ENCODE measurements at regions not wholly inside any gene's neighbourhood (a gene's known extent, or its start where the extent isn't known, plus 50 kb on each side); places are given as distances from the start of the nearest gene placed in this dataset.

DNA sequence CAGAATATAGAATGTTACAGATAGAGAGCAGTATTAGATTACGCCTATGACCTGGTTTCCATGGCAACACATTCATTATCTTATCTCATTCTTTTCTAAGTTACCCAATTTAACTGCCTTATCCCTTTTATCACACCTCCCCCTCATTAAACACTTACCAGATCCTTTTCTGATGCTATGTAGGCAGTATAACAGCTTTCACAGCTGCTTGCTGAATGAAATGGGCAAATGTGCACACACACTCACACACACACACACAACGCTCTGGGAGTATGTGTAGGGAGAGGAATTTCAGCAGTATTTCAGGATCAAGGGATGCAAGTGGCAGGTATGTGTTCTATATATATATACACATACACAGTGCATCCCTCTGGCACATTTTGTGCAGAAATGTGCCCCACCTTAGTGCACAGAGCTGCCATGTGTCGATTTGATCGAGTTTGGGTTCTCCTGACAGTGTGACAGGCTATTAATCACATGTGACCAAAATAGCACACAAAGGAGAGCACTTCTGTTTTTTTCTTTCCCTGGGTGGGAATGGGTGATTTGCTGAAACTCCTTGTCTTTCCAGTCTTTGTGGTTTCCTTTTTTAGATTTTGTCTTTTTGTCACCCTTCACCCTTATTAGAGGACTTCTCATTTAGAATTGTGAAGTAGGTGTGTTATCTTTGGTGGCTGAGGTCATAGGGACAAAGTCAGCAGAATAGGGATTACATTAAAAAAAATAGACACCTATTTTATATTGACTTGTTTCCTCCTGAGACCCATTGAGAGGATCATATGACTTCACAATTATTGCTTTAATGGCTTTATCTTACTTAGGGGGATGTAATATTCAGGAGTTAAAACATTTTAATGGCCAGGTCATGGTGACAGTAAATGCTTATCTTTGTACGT lies 553.7 kb downstream of the PDCD6IP start (continued):
- no peak for TF ChIP-seq ZNF425 (CRISPR knock-in tag; conservative IDR thresholded peaks at IDR 0.05)
- TF ChIP-seq ZNF219 (CRISPR knock-in tag; IDR thresholded peaks at IDR 0.05; ENCODE audit: borderline replicate concordance) = no peak
- TF ChIP-seq, protein P1, sequence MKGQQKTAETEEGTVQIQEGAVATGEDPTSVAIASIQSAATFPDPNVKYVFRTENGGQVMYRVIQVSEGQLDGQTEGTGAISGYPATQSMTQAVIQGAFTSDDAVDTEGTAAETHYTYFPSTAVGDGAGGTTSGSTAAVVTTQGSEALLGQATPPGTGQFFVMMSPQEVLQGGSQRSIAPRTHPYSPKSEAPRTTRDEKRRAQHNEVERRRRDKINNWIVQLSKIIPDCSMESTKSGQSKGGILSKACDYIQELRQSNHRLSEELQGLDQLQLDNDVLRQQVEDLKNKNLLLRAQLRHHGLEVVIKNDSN (CRISPR knock-in tag; IDR thresholded peaks at IDR 0.05) = no peak
- TF ChIP-seq EMX1 (CRISPR knock-in tag; IDR thresholded peaks at IDR 0.05) = no peak
- no peak for TF ChIP-seq CDX4 (CRISPR knock-in tag; IDR thresholded peaks at IDR 0.05; ENCODE audit: borderline replicate concordance)
- no peak for TF ChIP-seq RORB (CRISPR knock-in tag; IDR thresholded peaks at IDR 0.05)

- CTCF ChIA-PET = no interaction called here
These were observed 554.4 kb downstream of the PDCD6IP start for GRCh38 chr3:34352778-34353331.

DNA sequence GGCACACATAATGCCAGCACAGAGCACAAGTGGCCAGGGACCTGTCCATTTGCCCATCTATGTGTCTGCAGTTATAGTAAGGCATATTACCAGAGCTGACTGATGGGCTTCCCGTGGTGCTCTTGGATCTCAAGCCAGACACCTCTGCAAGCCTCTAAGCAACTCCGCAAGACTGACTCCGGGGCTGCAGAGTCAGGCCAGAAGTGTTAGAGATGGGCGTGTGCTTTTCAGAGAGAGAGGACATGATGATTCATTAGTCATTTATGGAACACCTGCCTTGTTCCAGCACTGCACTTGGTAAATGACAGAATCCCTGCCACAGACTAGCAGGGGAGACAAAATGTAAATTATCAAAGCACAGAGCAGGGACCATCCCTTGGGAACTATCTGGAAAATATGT lies 559.0 kb downstream of the PDCD6IP start:
- H3K4me1 Mint-ChIP-seq = 0 out of 2 replicates have a peak, but pooled peaks cover 3% of the 10 kb centered on the region
- no peaks in the 10 kb centered on the region for H3K36me3 Mint-ChIP-seq
- DNase-seq (ENCODE audit: low spot score) (no peak), ATAC-seq (no peak)
- H3K27ac Mint-ChIP-seq = no peak overlapping the region
- H3K27me3 Mint-ChIP-seq (ENCODE audit: low read depth) = no peaks in the 10 kb centered on the region; the same call in 1 of the 2 replicates
- no peaks in the 10 kb centered on the region for H3K9me3 Mint-ChIP-seq
- CTCF ChIA-PET = no interaction called here
- H3K4me3 Mint-ChIP-seq = no peak overlapping the region
- POLR2A ChIA-PET = no interaction called here
- TF ChIP-seq CREM (CRISPR knock-in tag; IDR thresholded peaks at IDR 0.05) (no peak), CBFB (CRISPR knock-in tag; IDR thresholded peaks at IDR 0.05; ENCODE audit: low read depth) (no peak), ZNF671 (CRISPR knock-in tag; IDR thresholded peaks at IDR 0.05) (no peak), RORB (CRISPR knock-in tag; IDR thresholded peaks at IDR 0.05) (no peak), ETV6 (CRISPR knock-in tag; IDR thresholded peaks at IDR 0.05) (no peak), ZNF423 (CRISPR knock-in tag; IDR thresholded peaks at IDR 0.05) (no peak), PRRX2 (CRISPR knock-in tag; IDR thresholded peaks at IDR 0.05) (no peak), RELA (CRISPR knock-in tag; IDR thresholded peaks at IDR 0.05; ENCODE audit: borderline replicate concordance) (no peak), JAZF1 (CRISPR knock-in tag; IDR thresholded peaks at IDR 0.05) (no peak), ELF4 (CRISPR knock-in tag; IDR thresholded peaks at IDR 0.05; ENCODE audit: low read depth) (no peak), PRDM15 (CRISPR knock-in tag; IDR thresholded peaks at IDR 0.05) (no peak)
- TF ChIP-seq, protein P2, sequence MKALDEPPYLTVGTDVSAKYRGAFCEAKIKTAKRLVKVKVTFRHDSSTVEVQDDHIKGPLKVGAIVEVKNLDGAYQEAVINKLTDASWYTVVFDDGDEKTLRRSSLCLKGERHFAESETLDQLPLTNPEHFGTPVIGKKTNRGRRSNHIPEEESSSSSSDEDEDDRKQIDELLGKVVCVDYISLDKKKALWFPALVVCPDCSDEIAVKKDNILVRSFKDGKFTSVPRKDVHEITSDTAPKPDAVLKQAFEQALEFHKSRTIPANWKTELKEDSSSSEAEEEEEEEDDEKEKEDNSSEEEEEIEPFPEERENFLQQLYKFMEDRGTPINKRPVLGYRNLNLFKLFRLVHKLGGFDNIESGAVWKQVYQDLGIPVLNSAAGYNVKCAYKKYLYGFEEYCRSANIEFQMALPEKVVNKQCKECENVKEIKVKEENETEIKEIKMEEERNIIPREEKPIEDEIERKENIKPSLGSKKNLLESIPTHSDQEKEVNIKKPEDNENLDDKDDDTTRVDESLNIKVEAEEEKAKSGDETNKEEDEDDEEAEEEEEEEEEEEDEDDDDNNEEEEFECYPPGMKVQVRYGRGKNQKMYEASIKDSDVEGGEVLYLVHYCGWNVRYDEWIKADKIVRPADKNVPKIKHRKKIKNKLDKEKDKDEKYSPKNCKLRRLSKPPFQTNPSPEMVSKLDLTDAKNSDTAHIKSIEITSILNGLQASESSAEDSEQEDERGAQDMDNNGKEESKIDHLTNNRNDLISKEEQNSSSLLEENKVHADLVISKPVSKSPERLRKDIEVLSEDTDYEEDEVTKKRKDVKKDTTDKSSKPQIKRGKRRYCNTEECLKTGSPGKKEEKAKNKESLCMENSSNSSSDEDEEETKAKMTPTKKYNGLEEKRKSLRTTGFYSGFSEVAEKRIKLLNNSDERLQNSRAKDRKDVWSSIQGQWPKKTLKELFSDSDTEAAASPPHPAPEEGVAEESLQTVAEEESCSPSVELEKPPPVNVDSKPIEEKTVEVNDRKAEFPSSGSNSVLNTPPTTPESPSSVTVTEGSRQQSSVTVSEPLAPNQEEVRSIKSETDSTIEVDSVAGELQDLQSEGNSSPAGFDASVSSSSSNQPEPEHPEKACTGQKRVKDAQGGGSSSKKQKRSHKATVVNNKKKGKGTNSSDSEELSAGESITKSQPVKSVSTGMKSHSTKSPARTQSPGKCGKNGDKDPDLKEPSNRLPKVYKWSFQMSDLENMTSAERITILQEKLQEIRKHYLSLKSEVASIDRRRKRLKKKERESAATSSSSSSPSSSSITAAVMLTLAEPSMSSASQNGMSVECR (CRISPR knock-in tag; IDR thresholded peaks at IDR 0.05; ENCODE audit: borderline replicate concordance) = no peak
- TF ChIP-seq, protein P3, sequence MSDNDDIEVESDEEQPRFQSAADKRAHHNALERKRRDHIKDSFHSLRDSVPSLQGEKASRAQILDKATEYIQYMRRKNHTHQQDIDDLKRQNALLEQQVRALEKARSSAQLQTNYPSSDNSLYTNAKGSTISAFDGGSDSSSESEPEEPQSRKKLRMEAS (CRISPR knock-in tag; IDR thresholded peaks at IDR 0.05) = no peak

More at GRCh38 chr3:34352778-34353331, 554.4 kb downstream of the PDCD6IP start:
- Mint-ChIP-seq H3K36me3 (no peaks in the 10 kb centered on the region), H3K4me1 (0 out of 2 replicates have a peak, but pooled peaks cover 3% of the 10 kb centered on the region), H3K27me3 (ENCODE audit: low read depth) (no peaks in the 10 kb centered on the region; the same call in 1 of the 2 replicates), H3K27ac (no peak overlapping the region), H3K4me3 (no peak overlapping the region), H3K9me3 (no peaks in the 10 kb centered on the region)
- POLR2A ChIA-PET = no interaction called here
- no peak for TF ChIP-seq ELF4 (CRISPR knock-in tag; IDR thresholded peaks at IDR 0.05; ENCODE audit: low read depth)
- no peak for ATAC-seq
- DNase-seq (ENCODE audit: low spot score) = no peak

Data from WTC11 (cell line).